GM23338 (cell line): ENCODE measurements at regions not wholly inside any gene's neighbourhood (a gene's known extent, or its start where the extent isn't known, plus 50 kb on each side); places are given as distances from the start of the nearest gene placed in this dataset.

Experiments used
- EZH2 ChIP-seq: fragments of 200-600 bp; sonication (generic); IDR thresholded peaks from one replicate; pipeline ENCODE4 v1.8.0; 2017; ENCODE audit warnings: antibody characterized with exemption, mild to moderate bottlenecking, low read depth; ENCODE audit not compliant: unreplicated experiment
- EZH2phosphoT487 ChIP-seq: fragments of 200-600 bp; sonication (generic); IDR thresholded peaks from one replicate; pipeline ENCODE4 v1.8.1; 2018; ENCODE audit warnings: antibody characterized with exemption; ENCODE audit not compliant: unreplicated experiment
- JUNB ChIP-seq: IDR thresholded peaks from one replicate; pipeline ENCODE4 v1.6.1; 2016; ENCODE audit warnings: antibody characterized with exemption; ENCODE audit not compliant: unreplicated experiment
- POLR2AphosphoS5 ChIP-seq: IDR thresholded peaks from 2 replicates; pipeline ENCODE4 v1.6.1; 2016; ENCODE audit warnings: antibody characterized with exemption, low read depth
- ZNF114 ChIP-seq: fragments of 250-450 bp; sonication (Bioruptor Pico); IDR thresholded peaks from 2 replicates; pipeline ENCODE4 v1.5.0; 2020; ENCODE audit warnings: mild to moderate bottlenecking, moderate library complexity
- TF ChIP-seq, protein P1 (sequence below), 2 experiments: fragments of 200-600 bp in 1 of 2; sonication (generic) in 1 of 2; conservative IDR thresholded peaks; 2 replicates each; pipeline versions ENCODE4 v1.5.1 to v1.6.1; 2016 to 2017; ENCODE audit warnings: antibody characterized with exemption in 2 of 2, low read depth in 2 of 2, mild to moderate bottlenecking in 2 of 2, moderate library complexity in 1 of 2

- TF ChIP-seq EZH2: no peak
- TF ChIP-seq, protein P1, sequence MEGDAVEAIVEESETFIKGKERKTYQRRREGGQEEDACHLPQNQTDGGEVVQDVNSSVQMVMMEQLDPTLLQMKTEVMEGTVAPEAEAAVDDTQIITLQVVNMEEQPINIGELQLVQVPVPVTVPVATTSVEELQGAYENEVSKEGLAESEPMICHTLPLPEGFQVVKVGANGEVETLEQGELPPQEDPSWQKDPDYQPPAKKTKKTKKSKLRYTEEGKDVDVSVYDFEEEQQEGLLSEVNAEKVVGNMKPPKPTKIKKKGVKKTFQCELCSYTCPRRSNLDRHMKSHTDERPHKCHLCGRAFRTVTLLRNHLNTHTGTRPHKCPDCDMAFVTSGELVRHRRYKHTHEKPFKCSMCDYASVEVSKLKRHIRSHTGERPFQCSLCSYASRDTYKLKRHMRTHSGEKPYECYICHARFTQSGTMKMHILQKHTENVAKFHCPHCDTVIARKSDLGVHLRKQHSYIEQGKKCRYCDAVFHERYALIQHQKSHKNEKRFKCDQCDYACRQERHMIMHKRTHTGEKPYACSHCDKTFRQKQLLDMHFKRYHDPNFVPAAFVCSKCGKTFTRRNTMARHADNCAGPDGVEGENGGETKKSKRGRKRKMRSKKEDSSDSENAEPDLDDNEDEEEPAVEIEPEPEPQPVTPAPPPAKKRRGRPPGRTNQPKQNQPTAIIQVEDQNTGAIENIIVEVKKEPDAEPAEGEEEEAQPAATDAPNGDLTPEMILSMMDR (conservative IDR thresholded peaks at IDR 0.05; ENCODE audit: low read depth in 2 of 2): no peak
- no peak for TF ChIP-seq ZNF114 (CRISPR knock-in tag)
- TF ChIP-seq POLR2AphosphoS5: no peak
- TF ChIP-seq EZH2phosphoT487: no peak
- no peak for TF ChIP-seq JUNB
Observed at GRCh38 chr6:82113231-82113630, 134.3 kb downstream of the IBTK start.
